ENCODE measurements at regions not wholly inside any gene's neighbourhood (a gene's known extent, or its start where the extent isn't known, plus 50 kb on each side); places are given as distances from the start of the nearest gene placed in this dataset.

- DNase-seq: no peak
Observed at GRCh38 chr19:33950091-33950750, 153.6 kb downstream of the KCTD15 start.

- no peak for DNase-seq
Observed at GRCh38 chr19:33953023-33953422, 156.4 kb downstream of the KCTD15 start.

- no peak for DNase-seq
Observed at GRCh38 chr19:33953592-33953991, 156.9 kb downstream of the KCTD15 start.

- no peak for DNase-seq
Observed at GRCh38 chr19:33954686-33955085, 158.0 kb downstream of the KCTD15 start.

- DNase-seq: no peak
Observed at GRCh38 chr19:33956941-33957340, 160.3 kb downstream of the KCTD15 start.

- DNase-seq: no peak
Observed at GRCh38 chr19:33957804-33958203, 161.1 kb downstream of the KCTD15 start.

GRCh38 chr19:33960566-33960965 lies 163.9 kb downstream of the KCTD15 start:
- DNase-seq: no peak

GRCh38 chr19:33962161-33962560 lies 165.5 kb downstream of the KCTD15 start:
- no peak for DNase-seq

- DNase-seq: no peak
Observed at GRCh38 chr19:33963514-33963913, 166.8 kb downstream of the KCTD15 start.

- DNase-seq: no peak
Observed at GRCh38 chr19:33971073-33971472, 174.4 kb downstream of the KCTD15 start.

GRCh38 chr19:33977756-33978685 lies 181.4 kb downstream of the KCTD15 start:
- DNase-seq: no peak

GRCh38 chr19:33982706-33983105 lies 186.0 kb downstream of the KCTD15 start:
- DNase-seq: no peak

GRCh38 chr19:33988601-33989000 lies 183.7 kb upstream of the LSM14A start:
- DNase-seq: no peak

- no peak for DNase-seq
Observed at GRCh38 chr19:33997690-33998089, 174.6 kb upstream of the LSM14A start.

- DNase-seq: no peak
Observed at GRCh38 chr19:33998302-33998701, 174.0 kb upstream of the LSM14A start.

GRCh38 chr19:33998739-33999345 lies 173.5 kb upstream of the LSM14A start:
- DNase-seq: no peak

GRCh38 chr19:34017024-34017423 lies 155.3 kb upstream of the LSM14A start:
- DNase-seq: no peak

GRCh38 chr19:34017601-34018000 lies 154.7 kb upstream of the LSM14A start:
- no peak for DNase-seq

- no peak for DNase-seq
Observed at GRCh38 chr19:34018546-34018945, 153.8 kb upstream of the LSM14A start.

GRCh38 chr19:34023381-34023780 lies 148.9 kb upstream of the LSM14A start:
- no peak for DNase-seq

- DNase-seq: no peak
Observed at GRCh38 chr19:34033880-34034279, 138.4 kb upstream of the LSM14A start.

- no peak for DNase-seq
Observed at GRCh38 chr19:34034318-34034846, 137.9 kb upstream of the LSM14A start.

GRCh38 chr19:34041925-34042521 lies 130.3 kb upstream of the LSM14A start:
- DNase-seq: peak; percentile 33
